ENCODE measurements at regions not wholly inside any gene's neighbourhood (a gene's known extent, or its start where the extent isn't known, plus 50 kb on each side); places are given as distances from the start of the nearest gene placed in this dataset.

- TF ChIP-seq CTCF (conservative IDR thresholded peaks at IDR 0.05; ENCODE audit: low read depth, low read length) (no peak), EZH2 (IDR thresholded peaks at IDR 0.05; ENCODE audit: borderline replicate concordance, low read depth, low read length, poor library complexity, severe bottlenecking) (no peak)
These were observed 160.2 kb upstream of the DKK2 start for GRCh38 chr4:107196312-107196711.

All from A673 (cell line).